Body of pancreas (tissue), 4 donors: ENCODE measurements at regions not wholly inside any gene's neighbourhood (a gene's known extent, or its start where the extent isn't known, plus 50 kb on each side); places are given as distances from the start of the nearest gene placed in this dataset.

Experiments used
- ATAC-seq: fragments of 150-250 bp; one replicate; pipeline ENCODE4 v1.9.1; 2016
- DNase-seq, 4 donors: peaks; one replicate each; pipeline ENCODE4 v3.0.0-alpha.2; 2019
- H3K27ac ChIP-seq, 4 donors: fragments of 200-600 bp; sonication (generic); 1 replicate in 3 of 4; 2 replicates in 1 of 4; pipeline versions ENCODE4 v1.5.1 to v1.6.1; 2016 to 2019; ENCODE audit warnings: mild to moderate bottlenecking in 1 of 4, mixed read lengths in 1 of 4, moderate library complexity in 1 of 4
- H3K27me3 ChIP-seq, 2 donors: fragments of 200-600 bp; sonication (generic); one replicate each; pipeline ENCODE4 v1.6.0; 2016; ENCODE audit warnings: mild to moderate bottlenecking in 1 of 2
- H3K36me3 ChIP-seq, 2 donors: fragments of 200-600 bp; sonication (generic); replicated peaks in 1 of 2; 2 replicates each; pipeline ENCODE4 v1.5.1; 2016; ENCODE audit warnings: low read depth in 2 of 2; ENCODE audit not compliant: insufficient read depth in 1 of 2
- H3K4me1 ChIP-seq: fragments of 200-600 bp; sonication (generic); one replicate; pipeline ENCODE4 v1.6.0; 2016
- H3K4me3 ChIP-seq, 2 donors: fragments of 200-600 bp; sonication (generic); 1 replicate in 1 of 2; 2 replicates in 1 of 2; pipeline ENCODE4 v1.5.1; 2016 to 2019
- H3K9me3 ChIP-seq, 3 donors: fragments of 200-600 bp; sonication (generic); 1 replicate in 2 of 3; 2 replicates in 1 of 3; pipeline ENCODE4 v1.5.1; 2016
- POLR2A ChIP-seq, 3 donors: fragments of 450-650 bp; IDR thresholded peaks; one replicate each; pipeline ENCODE4 v1.6.1; 2016; ENCODE audit warnings: antibody characterized with exemption in 3 of 3, mild to moderate bottlenecking in 2 of 3
- WGBS, 2 donors: methylation state at CpG; one replicate each; pipeline ENCODE4 v1.1.5; 2017; 5-methylcytosine and 5-hydroxymethylcytosine counted together
- intact Hi-C: fragments of 100-400 bp; cut with DNase I; formaldehyde crosslinking; loops from one replicate; pipeline ENCODE4 v1.15.1; 2023
- TF ChIP-seq, protein P1 (sequence below), 7 experiments: fragments of 450-650 bp in 4 of 7; fragments of 200-600 bp in 3 of 7; sonication (generic) in 3 of 7; IDR thresholded peaks; one replicate each; pipeline ENCODE4 v1.5.1; 2016 to 2019; ENCODE audit warnings: antibody characterized with exemption in 7 of 7

DNA sequence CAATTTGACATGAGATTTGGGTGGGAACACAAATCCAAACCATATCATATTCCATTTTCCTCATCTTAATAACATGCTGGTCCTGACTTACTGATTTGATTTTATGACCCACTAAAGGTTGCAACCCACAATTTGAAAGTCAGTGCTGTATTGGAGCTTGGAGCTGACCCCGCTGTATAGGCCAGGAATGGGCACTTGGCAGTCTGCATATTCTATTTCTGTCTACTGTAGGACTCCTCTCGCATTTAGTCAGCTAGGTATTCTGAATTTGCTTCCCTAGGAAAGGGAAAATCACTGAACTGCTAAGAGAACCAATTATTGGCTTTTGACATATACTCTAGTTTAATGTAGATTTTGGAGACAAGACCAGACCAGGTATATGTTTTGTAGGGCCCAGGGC, 157.0 kb downstream of the MFSD1 start:
- H3K27ac ChIP-seq: no peak overlapping the region
- no peaks in the 10 kb centered on the region for H3K9me3 ChIP-seq
- no peak overlapping the region for H3K4me3 ChIP-seq
- no peaks in the 10 kb centered on the region for H3K27me3 ChIP-seq
- TF ChIP-seq, protein P1, sequence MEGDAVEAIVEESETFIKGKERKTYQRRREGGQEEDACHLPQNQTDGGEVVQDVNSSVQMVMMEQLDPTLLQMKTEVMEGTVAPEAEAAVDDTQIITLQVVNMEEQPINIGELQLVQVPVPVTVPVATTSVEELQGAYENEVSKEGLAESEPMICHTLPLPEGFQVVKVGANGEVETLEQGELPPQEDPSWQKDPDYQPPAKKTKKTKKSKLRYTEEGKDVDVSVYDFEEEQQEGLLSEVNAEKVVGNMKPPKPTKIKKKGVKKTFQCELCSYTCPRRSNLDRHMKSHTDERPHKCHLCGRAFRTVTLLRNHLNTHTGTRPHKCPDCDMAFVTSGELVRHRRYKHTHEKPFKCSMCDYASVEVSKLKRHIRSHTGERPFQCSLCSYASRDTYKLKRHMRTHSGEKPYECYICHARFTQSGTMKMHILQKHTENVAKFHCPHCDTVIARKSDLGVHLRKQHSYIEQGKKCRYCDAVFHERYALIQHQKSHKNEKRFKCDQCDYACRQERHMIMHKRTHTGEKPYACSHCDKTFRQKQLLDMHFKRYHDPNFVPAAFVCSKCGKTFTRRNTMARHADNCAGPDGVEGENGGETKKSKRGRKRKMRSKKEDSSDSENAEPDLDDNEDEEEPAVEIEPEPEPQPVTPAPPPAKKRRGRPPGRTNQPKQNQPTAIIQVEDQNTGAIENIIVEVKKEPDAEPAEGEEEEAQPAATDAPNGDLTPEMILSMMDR (IDR thresholded peaks at IDR 0.05): no peak
- TF ChIP-seq POLR2A (IDR thresholded peaks at IDR 0.05): no peak
- no peak for ATAC-seq
- no peak for DNase-seq
- no peaks in the 10 kb centered on the region for H3K4me1 ChIP-seq
- intact Hi-C loops: no loop called here
- H3K36me3 ChIP-seq: no peaks in the 10 kb centered on the region
- 86 to 89% methylated on average over 2 of the region's 2 CpGs for WGBS, 2 donors

GRCh38 chr3:158961471-158961870, 159.6 kb downstream of the MFSD1 start:
- DNase-seq (no peak), ATAC-seq (no peak)
- no peak overlapping the region for H3K4me3 ChIP-seq

GRCh38 chr3:158961911-158962310, 160.1 kb downstream of the MFSD1 start:
- 39 to 42% methylated on average over 3 of the region's 3 CpGs for WGBS, 2 donors
- ATAC-seq: no peak
- TF ChIP-seq POLR2A (IDR thresholded peaks at IDR 0.05): no peak
- TF ChIP-seq, protein P1 (IDR thresholded peaks at IDR 0.05): no peak

More at GRCh38 chr3:158961471-158961870, 159.6 kb downstream of the MFSD1 start:
- H3K4me1 ChIP-seq: no peaks in the 10 kb centered on the region
- TF ChIP-seq, protein P1 (IDR thresholded peaks at IDR 0.05): no peak
- TF ChIP-seq POLR2A (IDR thresholded peaks at IDR 0.05): no peak
- H3K9me3 ChIP-seq: no peaks in the 10 kb centered on the region
- no peak overlapping the region for H3K27ac ChIP-seq
- no peaks in the 10 kb centered on the region for H3K27me3 ChIP-seq
- no peaks in the 10 kb centered on the region for H3K36me3 ChIP-seq
- 60 to 67% methylated on average over 4 of the region's 4 CpGs for WGBS, 2 donors
- intact Hi-C loops: no loop called here

DNA sequence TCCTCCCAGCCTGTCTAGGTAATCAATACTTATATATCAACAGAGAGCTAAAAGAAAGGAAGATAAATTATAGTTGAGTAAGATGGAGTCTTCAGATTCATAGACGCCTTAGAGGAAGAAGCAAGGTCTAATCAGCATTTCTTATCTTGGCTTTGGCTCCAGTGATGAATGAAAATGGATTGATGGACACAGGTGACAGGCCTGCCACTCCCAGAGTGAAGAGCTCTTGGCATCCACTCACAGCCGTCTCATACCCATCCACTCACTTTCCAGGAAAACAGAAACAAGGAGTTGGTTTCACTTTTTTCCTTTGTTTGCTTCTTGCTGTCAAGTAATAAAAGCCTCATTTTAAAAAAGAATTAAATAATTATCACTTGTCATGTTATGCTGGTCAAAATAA, 168.2 kb downstream of the MFSD1 start:
- DNase-seq (no peak), ATAC-seq (no peak)
- WGBS, 2 donors: 51 to 66% methylated on average over 2 of the region's 2 CpGs
- no peaks in the 10 kb centered on the region for H3K27me3 ChIP-seq
- no peaks in the 10 kb centered on the region for H3K9me3 ChIP-seq
- no peaks in the 10 kb centered on the region for H3K4me1 ChIP-seq
- no peak overlapping the region for H3K4me3 ChIP-seq
- H3K27ac ChIP-seq: no peak overlapping the region
- TF ChIP-seq POLR2A (IDR thresholded peaks at IDR 0.05): no peak
- TF ChIP-seq, protein P1 (IDR thresholded peaks at IDR 0.05): no peak
- intact Hi-C loops: no loop called here
- H3K36me3 ChIP-seq: no peaks in the 10 kb centered on the region

More at GRCh38 chr3:158961911-158962310, 160.1 kb downstream of the MFSD1 start:
- intact Hi-C loops: no loop called here
- no peaks in the 10 kb centered on the region for H3K9me3 ChIP-seq
- no peaks in the 10 kb centered on the region for H3K36me3 ChIP-seq
- no peaks in the 10 kb centered on the region for H3K27me3 ChIP-seq
- no peak for DNase-seq
- no peak overlapping the region for H3K4me3 ChIP-seq
- H3K27ac ChIP-seq: no peak overlapping the region
- H3K4me1 ChIP-seq: no peaks in the 10 kb centered on the region

- H3K4me1 ChIP-seq: peaks cover 12% of the 10 kb centered on the region
- H3K4me3 ChIP-seq: no peak overlapping the region
- no peaks in the 10 kb centered on the region for H3K27me3 ChIP-seq
- no peaks in the 10 kb centered on the region for H3K9me3 ChIP-seq
- no peaks in the 10 kb centered on the region for H3K36me3 ChIP-seq
- intact Hi-C loops: no loop called here
- DNase-seq: no peak
- no peak overlapping the region for H3K27ac ChIP-seq
- TF ChIP-seq, protein P1 (IDR thresholded peaks at IDR 0.05): no peak
- TF ChIP-seq POLR2A (IDR thresholded peaks at IDR 0.05): no peak
- WGBS, 2 donors: 92 to 94% methylated on average over 1 of the region's 1 CpG
- no peak for ATAC-seq
Observed at GRCh38 chr3:158974904-158975303, 173.1 kb downstream of the MFSD1 start.
